ENCODE measurements at regions not wholly inside any gene's neighbourhood (a gene's known extent, or its start where the extent isn't known, plus 50 kb on each side); places are given as distances from the start of the nearest gene placed in this dataset.
A peak's percentile ranks its signal among the peaks of the same experiment; 100 is the strongest.
"Not testable (repeated sequence)": the region's sequence is repeated elsewhere in the genome, so short reads cannot be mapped to it uniquely, and the experiment has no call there.

DNA sequence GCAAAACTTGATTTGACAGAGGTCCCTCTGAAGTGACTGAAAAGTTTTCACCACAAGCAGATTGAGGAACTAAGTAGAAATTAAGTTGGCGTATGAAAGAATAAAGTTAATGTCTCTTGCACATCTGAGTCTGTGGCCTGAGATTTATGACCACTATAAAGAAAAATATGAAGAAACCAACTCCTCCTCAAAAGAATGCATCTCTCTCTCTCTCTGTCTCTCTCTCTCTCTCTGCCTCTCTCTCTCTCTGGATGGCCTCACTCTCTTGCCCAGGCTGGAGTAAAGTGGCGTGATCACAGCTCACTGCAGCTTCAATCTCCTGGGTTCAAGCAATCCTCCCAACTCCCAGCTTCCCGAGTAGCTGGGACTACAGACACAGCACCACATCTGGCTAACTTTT, 55.2 kb downstream of the RPL22L1 start:
- no peak for DNase-seq (ENCODE audit: low read depth in 2 of 2)

GRCh38 chr3:170813266-170813665, 56.7 kb downstream of the RPL22L1 start:
- no peak for DNase-seq (ENCODE audit: low read depth in 2 of 2)

DNA sequence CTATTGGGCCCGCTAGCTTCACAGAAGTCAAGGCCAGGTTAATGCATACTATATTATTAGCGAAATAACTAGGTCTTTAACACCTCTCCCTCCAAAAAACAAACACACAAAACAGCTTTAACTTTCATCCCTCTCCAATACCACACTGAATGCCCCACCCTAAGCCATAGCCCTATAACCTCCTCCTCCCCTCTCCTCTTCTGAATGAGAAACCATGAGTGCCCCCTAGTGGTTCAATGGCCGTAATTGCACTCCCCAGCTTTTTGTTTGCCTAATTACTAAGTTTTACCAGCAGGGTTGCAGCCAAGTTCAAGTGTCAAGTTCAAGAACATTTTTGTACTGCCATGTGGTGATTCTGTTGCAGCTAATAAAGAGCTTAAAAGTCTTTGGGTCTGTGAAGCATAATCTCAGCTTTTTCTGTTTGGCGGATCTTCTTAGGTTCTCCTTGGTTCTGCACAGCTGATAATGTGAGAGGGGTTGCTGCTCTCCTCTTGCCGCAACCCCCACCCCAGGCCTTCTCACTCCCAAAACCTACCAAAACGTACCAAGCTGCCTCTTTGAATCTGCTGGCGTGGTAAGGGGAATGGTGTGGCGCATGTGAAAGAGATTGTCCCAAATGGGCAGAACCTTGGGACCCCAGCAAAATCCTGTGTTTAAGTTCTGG, 57.9 kb downstream of the RPL22L1 start:
- DNase-seq (ENCODE audit: low read depth in 2 of 2), result peak; percentile 14 to 39

DNA sequence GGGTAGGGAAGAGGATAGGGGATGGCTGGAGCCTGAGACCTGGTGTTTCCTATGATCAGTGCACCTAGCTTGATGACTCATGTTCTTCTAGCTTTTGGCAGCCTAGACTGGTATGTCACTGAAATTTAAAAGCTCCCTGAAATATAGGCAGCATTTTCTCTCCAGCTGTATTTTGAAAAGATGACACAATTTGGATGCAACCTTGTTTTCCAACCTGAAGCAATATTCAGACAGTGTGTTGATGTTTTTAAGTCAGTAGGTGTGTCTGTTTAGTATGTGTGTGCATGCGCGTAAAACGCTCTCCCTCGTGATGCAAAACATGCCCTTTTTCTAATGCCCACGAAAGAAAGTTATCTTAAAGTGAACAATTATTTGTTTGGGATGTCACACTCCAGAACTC, 58.5 kb downstream of the RPL22L1 start:
- no peak for DNase-seq (ENCODE audit: low read depth in 2 of 2)

GRCh38 chr3:170809975-170810357, 60.0 kb downstream of the RPL22L1 start:
- DNase-seq (ENCODE audit: low read depth in 2 of 2), result no peak

DNA sequence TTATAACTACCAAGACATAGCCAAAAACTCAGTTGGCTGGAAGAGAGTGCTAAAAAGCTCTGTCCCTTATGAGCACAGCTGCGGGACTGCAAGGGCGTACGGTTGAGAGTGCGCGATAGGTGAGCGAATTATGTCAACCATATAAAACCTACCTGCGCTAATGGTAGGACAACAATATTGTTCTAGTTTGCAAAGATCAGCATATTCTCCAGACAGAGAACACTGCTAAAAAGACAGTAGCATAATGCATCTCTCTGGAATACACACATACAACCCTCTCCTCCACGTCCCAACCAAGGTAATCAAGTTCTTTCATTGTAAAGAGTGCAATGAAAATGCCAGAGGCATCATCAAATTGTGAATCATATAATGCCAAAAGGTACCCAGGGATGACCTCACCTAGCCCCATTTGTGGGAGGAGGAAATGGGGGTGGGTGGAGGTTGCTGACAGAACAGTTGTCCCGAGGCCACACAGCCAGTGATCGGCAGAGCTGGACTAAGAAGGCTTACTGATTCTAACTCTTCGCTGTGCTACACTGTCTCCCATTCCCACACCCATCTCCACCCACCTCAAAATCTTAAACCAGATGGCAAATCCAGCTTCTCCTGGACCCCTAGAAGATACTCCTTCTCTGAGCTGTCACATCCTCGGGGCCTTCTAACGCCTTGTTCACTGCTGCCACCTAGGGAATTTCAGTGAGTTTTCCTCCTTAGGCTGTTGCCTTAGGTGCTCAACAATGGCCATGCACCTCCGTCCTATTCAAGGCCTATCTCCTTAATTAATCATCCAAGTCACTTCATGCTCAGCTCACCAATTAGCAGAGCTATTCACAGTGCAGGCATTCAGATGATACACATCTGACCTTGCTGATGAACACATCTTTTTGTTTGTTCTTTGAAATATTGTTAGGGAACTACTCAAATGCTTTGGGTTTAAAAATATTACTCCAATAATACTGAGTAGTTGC, 60.7 kb downstream of the RPL22L1 start:
- DNase-seq (ENCODE audit: low read depth in 2 of 2), result no peak

GRCh38 chr3:170808041-170808440, 62.0 kb downstream of the RPL22L1 start:
- no peak for DNase-seq (ENCODE audit: low read depth in 2 of 2)

DNA sequence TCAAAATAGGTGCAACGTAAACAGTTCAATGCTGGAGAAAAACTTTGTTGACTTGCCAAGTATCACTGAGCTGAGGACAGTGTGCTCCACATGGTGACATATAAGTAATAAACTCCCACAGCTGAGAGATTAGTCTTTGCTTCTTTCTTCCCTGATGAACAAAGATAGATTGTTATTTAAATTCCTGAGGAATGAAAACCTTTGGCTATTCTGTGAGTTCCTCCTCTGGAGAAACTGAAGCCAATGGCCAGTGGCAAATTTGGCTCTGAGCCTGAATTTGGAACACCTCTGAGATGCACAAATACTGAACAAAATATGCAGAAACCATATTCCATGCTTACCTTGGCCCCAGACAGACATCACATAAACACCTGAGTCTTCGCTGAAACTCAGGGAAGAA, 63.3 kb downstream of the RPL22L1 start:
- DNase-seq (ENCODE audit: low read depth in 2 of 2), result no peak

DNA sequence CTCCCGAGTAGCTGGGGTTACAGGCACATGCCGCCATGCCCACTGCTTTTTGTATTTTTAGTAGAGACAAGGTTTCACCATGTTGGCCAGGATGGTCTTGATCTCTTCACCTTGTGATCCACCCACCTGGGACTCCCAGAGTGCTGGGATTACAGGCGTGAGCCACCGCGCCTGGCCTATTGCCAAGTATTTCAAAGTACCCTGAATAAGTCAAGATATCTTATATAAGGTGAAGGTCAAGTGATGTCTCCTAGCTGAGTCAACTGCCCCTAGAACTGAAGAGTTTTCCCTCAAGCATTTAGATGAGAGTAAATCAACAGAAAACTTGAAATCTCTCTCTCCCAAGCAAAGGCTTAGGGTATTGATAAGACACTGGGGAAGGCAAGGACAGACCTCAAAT, 63.9 kb downstream of the RPL22L1 start:
- DNase-seq (ENCODE audit: low read depth in 2 of 2), result no peak

- DNase-seq (ENCODE audit: low read depth in 2 of 2), result not testable (repeated sequence)
These were observed 64.7 kb downstream of the RPL22L1 start for GRCh38 chr3:170805296-170805695.

DNA sequence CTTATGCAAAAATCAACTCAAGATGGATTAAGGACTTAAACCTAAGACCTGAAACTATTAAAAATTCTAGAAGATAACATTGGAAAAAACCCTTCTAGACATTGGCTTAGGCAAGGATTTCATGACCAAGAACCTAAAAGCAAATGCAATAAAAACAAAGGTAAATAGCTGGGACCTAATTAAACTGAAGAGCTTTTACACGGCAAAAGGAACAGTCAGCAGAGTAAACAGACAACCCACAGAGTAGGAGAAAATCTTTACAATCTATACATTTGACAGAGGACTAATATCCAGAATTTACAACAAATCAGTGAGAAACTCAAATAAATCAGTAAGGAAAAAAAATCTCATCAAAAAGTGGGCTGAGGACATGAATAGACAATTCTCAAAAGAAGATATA, 65.4 kb downstream of the RPL22L1 start:
- DNase-seq (ENCODE audit: low read depth in 2 of 2), result not testable (repeated sequence)

GRCh38 chr3:170804078-170804477, 65.9 kb downstream of the RPL22L1 start:
- DNase-seq (ENCODE audit: low read depth in 2 of 2), result no peak

DNA sequence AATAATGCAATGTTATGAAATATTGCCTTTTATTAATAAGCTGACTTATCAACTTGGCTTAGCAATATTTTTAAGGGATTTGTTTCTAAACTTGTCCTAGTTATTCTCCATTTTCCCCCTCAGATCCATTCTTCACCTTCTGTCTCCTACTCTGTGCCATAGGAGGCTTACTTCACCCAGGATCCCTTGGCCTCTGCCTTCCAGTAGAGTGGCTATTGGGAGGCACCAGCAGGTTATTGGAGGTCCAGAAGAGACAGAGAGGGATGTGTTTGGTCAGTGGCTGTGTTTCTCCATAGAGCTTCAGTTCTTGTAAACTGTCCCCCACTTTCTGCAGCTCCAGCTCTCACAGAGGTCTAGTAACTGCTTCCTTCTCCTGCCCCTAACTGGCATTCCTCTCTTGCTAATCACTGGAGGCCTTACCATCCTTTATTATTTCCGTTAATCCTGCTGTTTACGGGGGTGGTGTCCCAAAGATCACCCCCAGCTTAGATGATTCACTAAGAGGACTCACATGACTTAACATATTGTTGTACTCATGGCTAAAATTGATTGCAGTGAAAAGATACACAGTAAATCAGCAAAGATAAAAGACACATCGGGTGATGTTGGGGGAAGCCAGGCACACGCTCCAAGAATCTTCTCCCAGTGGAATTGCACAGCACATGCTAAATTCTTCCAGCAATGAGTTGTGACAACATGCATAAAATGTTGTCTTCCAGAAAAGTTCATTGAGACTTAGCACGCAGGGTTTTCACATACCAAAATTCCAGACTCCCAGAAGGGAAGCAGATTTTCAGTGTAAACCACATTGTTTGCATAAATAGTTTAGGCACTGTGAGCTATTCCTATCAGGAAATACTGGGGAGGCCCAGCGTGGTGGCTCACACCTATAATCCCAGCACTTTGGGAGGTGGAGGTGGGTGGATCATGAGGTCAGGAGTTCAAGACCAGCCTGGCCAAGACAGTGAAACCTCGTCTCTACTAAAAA, 67.5 kb downstream of the RPL22L1 start:
- DNase-seq (ENCODE audit: low read depth in 2 of 2), result no peak

GRCh38 chr3:170801597-170801996, 68.4 kb downstream of the RPL22L1 start:
- DNase-seq (ENCODE audit: low read depth in 2 of 2), result no peak

DNA sequence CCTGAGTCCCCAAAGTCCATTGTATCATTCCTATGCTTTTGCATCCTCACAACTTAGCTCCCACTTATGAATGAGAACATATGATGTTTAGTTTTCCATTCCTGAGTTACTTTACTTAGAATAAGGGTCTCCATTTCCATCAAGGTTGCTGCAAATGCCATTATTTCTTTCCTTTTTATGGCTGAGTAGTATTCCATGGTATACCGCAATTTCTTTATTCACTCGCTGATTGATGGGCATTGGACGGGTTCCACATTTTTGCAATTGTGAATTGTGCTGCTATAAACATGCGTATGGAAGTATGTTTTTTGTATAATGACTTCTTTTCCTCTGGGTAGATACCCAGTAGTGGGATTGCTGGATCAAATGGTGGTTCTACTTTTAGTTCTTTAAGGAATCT, 69.7 kb downstream of the RPL22L1 start:
- not testable (repeated sequence) for DNase-seq (ENCODE audit: low read depth in 2 of 2)

DNA sequence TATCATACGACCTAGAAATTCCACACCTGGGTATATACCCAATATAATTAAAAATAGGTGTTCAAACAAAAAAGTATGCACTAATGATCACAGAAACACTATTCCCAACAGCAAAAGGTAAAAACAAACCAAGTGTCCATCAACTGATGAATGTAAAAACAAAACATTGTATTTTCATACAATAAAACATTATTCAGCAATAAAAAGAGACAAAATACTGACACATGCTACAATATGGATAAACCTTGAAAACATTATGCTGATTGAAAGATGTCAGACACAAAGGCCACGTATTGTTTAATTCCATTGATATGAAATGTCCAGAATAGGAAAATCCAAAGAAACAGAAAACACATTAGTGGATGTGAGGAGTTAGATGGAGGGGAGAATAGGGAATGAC, 71.0 kb downstream of the RPL22L1 start:
- no peak for DNase-seq (ENCODE audit: low read depth in 2 of 2)

- no peak for DNase-seq (ENCODE audit: low read depth in 2 of 2)
These were observed 72.3 kb downstream of the RPL22L1 start for GRCh38 chr3:170797685-170798084.

- no peak for DNase-seq (ENCODE audit: low read depth in 2 of 2)
These were observed 77.5 kb downstream of the RPL22L1 start for GRCh38 chr3:170792471-170792870.

DNA sequence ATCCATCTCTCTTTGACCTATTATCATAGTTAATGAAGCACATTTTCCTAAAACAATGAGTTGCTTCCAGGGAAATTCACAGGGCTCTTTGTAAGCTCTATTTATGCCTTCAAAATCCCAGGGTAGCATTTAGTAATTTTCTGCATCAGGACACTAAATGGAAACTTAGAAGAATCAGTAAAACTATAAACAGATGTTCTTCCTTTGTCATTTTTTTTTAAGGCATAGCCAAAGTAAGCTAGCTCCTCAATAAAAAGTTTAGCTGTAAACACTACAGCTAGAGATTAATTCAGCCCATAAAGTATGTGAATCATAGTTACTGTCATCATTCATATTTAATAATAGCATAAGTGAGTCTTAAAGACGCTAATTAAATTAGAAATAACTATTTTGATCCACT, 79.3 kb downstream of the RPL22L1 start:
- DNase-seq (ENCODE audit: low read depth in 2 of 2), result no peak

- DNase-seq (ENCODE audit: low read depth in 2 of 2), result no peak
These were observed 82.5 kb downstream of the RPL22L1 start for GRCh38 chr3:170787464-170787863.

DNA sequence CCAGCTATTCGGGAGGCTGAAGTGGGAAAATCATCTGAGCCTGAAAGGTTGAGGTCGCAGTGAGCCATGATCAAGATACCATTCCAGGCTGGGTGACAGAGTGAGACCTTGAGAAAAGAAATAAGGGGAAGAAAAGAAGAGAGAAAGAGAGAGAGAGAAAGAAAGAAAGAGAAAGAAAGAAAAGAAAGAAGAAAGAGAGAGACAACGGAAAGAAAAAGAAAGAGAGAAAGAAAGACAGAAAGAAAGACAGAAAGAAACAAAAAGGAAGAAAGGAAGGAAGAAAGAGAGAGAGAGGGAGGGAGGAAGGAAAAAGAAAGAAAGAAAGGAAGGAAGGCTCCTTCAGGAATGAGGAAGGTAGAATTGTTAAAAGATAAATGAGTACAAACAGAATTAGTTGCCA, 84.5 kb downstream of the RPL22L1 start:
- DNase-seq (ENCODE audit: low read depth in 2 of 2), result no peak

- no peak for DNase-seq (ENCODE audit: low read depth in 2 of 2)
These were observed 85.6 kb downstream of the RPL22L1 start for GRCh38 chr3:170784406-170784805.
